HT-29 (cell line): ENCODE measurements at regions not wholly inside any gene's neighbourhood (a gene's known extent, or its start where the extent isn't known, plus 50 kb on each side); places are given as distances from the start of the nearest gene placed in this dataset.
"Not testable (repeated sequence)": the region's sequence is repeated elsewhere in the genome, so short reads cannot be mapped to it uniquely, and the experiment has no call there.

Source experiments
- DNase-seq: peaks from one replicate; pipeline ENCODE4 v3.0.0-alpha.2; 2015; ENCODE audit warnings: low spot score

GRCh38 chr6:125431971-125432370 is 130.2 kb upstream of the HDDC2 start:
- DNase-seq: no peak

DNA sequence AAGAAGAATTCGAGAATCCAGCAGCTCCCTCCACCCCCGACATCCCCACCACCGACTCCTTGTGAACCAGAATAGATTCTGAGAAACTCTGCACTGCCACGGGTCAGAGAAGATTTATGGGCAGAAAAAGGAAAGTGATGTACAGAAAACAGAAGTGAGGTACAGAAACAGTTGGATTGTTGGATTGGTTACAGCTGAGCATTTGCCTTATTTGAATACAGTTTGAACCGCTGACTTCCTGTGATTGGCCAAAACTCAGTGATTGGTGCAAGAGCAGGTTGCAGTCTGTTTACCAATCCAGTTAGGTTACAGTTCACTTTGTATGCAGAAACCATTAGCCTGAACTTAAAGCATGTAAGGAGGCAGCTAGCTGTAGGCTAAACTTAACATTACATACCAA is 131.2 kb upstream of the HDDC2 start:
- DNase-seq: no peak

DNA sequence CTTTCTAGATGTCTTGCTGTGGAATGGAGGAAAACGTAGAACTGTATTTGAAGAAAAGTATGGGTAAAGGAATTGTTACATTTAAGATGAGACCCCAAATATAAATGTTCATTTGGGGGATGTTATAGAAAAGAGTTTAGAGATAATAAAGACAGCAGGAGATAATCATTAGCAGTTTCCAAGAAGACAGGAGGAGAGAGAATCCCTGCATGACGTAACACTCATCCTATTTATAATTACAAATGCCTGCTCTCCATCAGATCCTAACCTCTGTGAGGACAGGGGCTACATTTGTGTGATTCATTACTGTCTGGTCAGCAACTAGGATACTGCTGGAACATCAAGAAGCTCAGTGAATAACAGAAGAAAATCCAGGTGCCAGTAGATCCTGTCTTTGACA is 133.0 kb upstream of the HDDC2 start:
- DNase-seq: no peak

DNA sequence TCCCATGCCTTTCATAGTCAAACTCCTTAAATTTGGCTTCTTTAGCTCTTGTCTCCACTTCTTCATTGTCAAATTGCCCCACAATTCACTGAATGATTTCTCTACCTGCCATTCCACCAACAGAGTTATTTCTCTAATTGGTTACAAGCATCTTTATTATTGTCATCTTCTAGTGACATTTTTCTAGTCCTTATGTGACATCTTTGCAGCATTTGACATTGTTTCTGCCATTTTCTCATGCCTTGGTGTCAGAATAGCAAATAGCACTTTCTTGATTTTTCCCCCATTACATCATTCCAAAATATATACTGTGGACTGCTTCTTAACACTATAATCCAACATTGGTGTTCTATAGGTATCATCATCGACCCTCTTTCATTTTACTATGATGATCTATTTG is 137.7 kb upstream of the HDDC2 start:
- DNase-seq: no peak

DNA sequence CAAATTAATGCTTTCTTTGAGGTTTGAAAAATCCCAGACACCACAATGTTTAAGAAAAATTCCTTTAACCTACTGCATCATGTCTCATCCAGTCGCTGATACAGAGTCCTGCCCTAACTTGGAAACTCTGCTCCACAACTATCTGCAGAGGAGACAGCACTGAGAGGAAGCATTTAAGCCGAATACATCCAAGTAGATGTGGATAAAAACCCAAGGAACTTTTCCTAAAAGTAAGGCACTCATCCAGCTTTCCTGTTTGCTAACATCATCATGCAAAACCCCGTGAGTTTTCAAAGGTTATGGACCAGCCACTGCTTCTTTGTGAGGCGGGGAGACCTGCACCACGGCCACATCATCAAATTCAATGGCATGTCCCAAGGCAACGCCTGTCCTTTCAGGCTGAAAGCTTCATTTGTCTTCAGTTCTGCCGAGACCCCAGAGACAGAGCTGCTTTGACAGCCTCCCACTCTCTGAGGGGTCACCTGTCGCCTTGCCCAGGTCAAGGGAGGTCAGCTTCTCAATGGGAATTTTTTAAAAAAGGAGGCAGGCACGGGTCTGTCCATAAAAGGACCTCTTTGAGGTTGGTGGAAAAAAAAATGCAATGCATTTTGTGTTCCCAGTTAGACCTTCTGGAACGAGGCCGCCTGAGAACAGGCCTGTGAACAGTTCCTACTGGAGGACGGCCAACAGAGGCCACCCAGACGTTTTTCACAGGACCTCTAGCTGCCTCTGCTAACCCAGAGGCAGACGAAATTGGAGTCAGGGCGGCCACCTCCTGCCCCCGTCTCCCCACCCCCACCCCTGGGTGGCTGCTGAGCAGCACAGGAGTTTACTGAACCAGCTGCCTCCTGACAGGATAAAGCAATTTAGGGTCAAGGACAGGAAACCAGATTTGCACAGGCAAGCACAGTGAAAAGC is 142.5 kb upstream of the HDDC2 start:
- DNase-seq: no peak

DNA sequence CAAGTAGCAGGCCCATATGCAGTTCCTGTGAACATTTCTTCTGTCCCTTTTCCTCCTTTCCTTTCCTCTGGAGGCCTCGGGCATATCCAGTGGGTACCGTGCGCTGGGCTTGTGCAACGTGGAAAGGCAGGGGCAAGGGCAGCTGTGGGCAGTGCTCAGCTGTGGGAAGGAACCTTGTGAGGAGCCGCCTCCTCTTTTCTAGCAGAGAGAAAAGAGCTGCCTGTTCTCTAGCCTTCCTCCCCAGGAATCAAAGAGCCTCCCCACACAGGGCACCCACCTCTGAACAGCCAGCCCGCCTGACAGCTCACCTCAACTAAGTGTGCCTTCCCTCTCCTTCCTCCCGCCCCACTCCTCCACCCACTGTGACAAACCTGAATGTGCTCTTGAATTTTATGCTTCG is 143.3 kb upstream of the HDDC2 start:
- no peak for DNase-seq

GRCh38 chr6:125446011-125446410 is 144.2 kb upstream of the HDDC2 start:
- DNase-seq: no peak

- DNase-seq: no peak
Observed at GRCh38 chr6:125451750-125452149, 150.0 kb upstream of the HDDC2 start.

- no peak for DNase-seq
Observed at GRCh38 chr6:125453516-125453915, 151.7 kb upstream of the HDDC2 start.

DNA sequence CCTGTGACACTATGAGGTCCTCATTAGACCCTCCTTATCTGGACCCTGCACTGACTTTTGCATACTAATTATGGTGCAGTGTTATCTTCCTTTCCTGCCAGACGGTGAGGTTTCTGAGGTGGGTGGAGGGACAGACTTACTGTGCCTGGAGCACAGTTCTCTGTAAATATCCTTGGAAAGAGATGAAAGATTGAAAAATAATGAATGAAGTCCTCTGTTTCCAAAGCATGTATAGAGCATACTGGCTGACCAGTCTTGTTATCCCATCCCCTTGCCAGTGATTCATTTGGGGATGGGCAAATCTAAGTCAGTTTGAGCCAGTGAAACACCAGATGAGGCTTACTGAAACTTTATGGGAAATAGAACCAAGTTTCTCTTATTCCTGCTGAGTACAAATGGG is 152.6 kb upstream of the HDDC2 start:
- no peak for DNase-seq

GRCh38 chr6:125458493-125458892 is 156.7 kb upstream of the HDDC2 start:
- not testable (repeated sequence) for DNase-seq

GRCh38 chr6:125465332-125465731 is 163.6 kb upstream of the HDDC2 start:
- DNase-seq: not testable (repeated sequence)

DNA sequence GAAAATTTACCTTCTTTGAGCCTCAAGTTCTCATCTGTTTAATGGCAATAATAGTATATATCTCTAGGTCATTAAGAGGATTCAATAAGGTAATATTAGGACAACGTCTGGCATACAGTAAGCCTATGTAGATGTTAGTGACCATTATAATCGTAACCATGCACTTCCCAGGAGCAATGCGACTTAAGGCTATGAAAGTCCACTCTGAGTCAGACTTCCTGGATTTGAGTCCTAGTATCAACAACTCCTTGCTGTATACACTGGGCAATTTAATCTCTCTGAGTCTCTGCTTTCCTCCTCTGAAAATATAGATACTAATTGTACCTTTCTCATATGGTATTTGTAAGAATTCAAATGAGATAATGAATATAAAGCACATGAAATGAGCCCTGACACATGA is 168.1 kb upstream of the HDDC2 start:
- DNase-seq: no peak

- DNase-seq: no peak
Observed at GRCh38 chr6:125471667-125472066, 169.9 kb upstream of the HDDC2 start.

DNA sequence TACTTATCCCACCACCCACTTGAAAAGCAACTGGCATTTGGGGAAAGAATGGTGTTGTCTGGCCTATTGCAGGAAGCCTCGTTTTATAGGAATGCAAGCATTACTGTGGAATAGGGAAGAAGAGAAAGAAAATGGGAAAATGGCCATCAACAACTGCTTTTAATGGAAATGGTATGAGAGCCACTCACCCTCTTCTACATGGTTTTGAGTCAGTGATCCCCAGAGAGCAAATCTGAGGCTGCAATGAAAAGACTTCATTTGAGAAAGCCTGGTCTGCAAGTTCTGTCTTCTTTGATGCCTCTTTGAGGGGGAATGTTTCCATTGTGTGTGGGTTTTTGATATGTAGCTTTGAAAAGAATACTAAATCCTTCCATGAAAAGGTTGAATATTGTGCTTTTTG is 172.3 kb upstream of the HDDC2 start:
- DNase-seq: no peak

DNA sequence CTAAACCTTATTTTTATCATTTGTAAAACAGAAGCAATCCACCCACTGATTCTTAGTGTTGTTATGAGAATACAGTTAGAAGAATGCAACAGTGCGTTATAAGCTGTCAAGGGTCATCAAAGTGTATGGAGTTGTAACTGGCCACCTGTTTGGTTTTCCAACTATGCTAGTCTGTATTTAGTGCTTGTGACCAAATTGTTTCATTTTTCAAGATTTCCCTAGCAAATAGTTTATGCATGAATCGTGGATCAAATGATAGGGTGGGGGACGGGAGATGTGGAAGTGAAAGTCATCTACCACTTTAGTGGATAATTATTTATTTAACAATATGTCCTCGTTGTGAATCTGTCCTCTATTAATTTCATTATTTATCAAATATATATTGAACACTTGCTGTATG is 175.4 kb upstream of the HDDC2 start:
- DNase-seq: no peak

DNA sequence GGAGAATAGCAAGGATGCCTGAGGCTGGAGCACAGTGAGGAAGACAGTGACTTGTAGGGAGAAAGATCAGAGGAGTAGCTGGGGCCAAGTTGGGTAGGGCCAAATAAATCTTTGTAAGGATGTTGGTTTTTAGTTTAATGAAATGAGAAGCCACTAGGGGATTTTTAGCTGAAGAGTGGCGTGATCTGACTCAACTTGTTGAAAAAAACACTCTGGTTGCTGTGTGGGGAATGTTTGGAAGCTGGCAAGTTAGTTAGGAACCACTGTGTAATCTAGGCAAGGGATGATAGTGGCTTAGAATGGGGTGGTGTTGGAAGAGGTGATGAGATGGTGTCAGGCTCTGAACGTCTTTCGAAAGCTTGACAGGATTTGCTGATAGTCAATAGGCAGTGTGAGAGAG is 176.1 kb upstream of the HDDC2 start:
- no peak for DNase-seq

- no peak for DNase-seq
Observed at GRCh38 chr6:125480146-125480545, 178.4 kb upstream of the HDDC2 start.

DNA sequence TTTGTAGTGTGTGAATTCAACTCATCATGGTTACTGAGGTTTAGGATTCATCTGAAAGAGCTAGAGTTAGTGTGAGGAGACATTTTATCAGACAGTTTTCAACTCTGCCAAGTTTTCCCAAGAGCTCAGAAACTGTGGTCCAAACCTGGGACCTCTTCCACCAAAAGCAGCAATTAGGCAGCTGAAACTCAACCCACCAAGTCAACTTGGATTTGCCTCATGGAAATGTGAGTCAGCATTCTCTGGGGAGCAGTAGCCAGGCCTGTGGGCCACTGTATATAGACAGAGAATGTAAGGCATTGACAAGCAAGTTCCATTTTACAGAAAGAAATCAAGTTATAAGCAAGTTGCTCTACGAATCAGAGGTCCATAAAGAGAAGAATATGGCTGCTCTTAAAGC is 178.8 kb upstream of the HDDC2 start:
- no peak for DNase-seq

DNA sequence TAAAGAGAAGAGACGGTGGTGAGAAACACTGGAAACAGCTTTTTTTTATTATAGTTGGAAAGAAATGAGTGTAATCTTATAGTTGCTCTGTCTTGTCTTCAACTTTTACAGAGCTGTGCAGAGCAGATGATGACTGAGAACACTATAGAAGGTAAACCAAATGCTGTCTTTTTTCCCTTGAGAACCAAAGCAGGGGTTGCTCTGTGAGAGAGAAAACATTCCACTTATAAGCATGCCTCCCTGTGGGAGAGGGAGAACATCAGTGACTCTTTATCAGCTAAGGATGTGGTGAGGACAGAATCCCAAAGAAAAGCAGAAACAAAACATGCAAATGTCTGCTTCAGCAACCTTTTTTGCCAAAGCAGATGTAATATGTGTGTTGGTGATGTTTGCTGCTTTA is 179.3 kb upstream of the HDDC2 start:
- no peak for DNase-seq

- DNase-seq: no peak
Observed at GRCh38 chr6:125485757-125486156, 184.0 kb upstream of the HDDC2 start.

DNA sequence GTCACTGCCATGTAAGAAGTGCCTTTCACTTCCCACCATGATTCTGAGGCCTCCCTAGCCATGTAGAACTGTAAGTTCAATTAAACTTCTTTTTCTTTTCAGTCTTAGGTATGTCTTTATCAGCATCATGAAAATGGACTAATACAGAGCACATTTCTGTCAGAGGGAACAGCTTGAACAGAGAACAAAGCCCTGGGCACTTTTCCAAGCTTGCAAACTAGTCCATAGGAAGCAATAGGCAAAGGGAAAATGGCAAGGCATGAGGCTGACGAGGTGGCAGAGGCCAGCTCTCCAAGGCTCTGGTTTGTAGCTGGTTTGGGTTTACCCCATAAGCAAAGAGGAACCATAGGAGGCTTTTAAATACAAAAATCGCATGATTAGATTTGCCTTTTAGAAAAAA is 185.1 kb upstream of the HDDC2 start:
- no peak for DNase-seq

GRCh38 chr6:125489579-125490285 is 188.0 kb upstream of the HDDC2 start:
- no peak for DNase-seq
